Motor neuron (in vitro differentiated cells): ENCODE measurements at regions not wholly inside any gene's neighbourhood (a gene's known extent, or its start where the extent isn't known, plus 50 kb on each side); places are given as distances from the start of the nearest gene placed in this dataset.
A peak's percentile ranks its signal among the peaks of the same experiment; 100 is the strongest.

Source experiments
- ATAC-seq, 8 experiments: fragments of 200-7000 bp; cut with Tn5 transposase; replicated peaks in 6 of 8; 2 replicates each; pipeline ENCODE4 v1.8.0; 2021; ENCODE audit warnings: mild to moderate bottlenecking in 8 of 8, moderate library complexity in 8 of 8
- H3K27ac ChIP-seq, 2 donors: fragments of 250-450 bp; sonication (Bioruptor Pico); 2 replicates each; pipeline ENCODE4 v1.9.0; 2021; ENCODE audit warnings: antibody characterized with exemption in 2 of 2, mild to moderate bottlenecking in 2 of 2, moderate library complexity in 1 of 2
- H3K4me1 ChIP-seq, 2 donors: fragments of 250-450 bp; sonication (Bioruptor Pico); replicated peaks in 1 of 2; 2 replicates each; pipeline ENCODE4 v1.6.1; 2021; ENCODE audit warnings: antibody characterized with exemption in 2 of 2, mild to moderate bottlenecking in 2 of 2, moderate library complexity in 1 of 2
- H3K4me3 ChIP-seq, 5 donors: fragments of 250-450 bp; sonication (Bioruptor Pico); 2 replicates each; pipeline ENCODE4 v1.9.0; 2021; ENCODE audit warnings: antibody characterized with exemption in 5 of 5, mild to moderate bottlenecking in 5 of 5, moderate library complexity in 4 of 5
- WGBS, 10 experiments: fragments of 450-650 bp; shearing (Covaris generic); methylation state at CpG; one replicate each; pipeline ENCODE4 v1.0.0; 2022; 5-methylcytosine and 5-hydroxymethylcytosine counted together
- in situ Hi-C, 9 experiments: fragments of 400-800 bp; cut with MboI; loops; one replicate each; pipeline ENCODE4 v1.15.0; 2021; ENCODE audit warnings: low sequenced_read_pairs in 9 of 9, low pct_unique_long_range_greater_than_20kb in 2 of 9; ENCODE audit not compliant: unreplicated experiment in 9 of 9

- no peak overlapping the region for H3K4me3 ChIP-seq
- H3K4me1 ChIP-seq, result no peaks in the 10 kb centered on the region
- in situ Hi-C loops, result no loop called here
- no peak overlapping the region for H3K27ac ChIP-seq
- 52 to 90% (median 70%) methylated on average over 1 to 7 of the region's 8 CpGs; no CpG with 5 or more reads in 2 of the 10 experiments for WGBS, 10 experiments
- ATAC-seq, result no peak
Measured at GRCh38 chr21:38965241-38965640, 159.5 kb downstream of the ETS2 start.

GRCh38 chr21:38963006-38963405 lies 157.3 kb downstream of the ETS2 start:
- H3K4me3 ChIP-seq, result no peak overlapping the region
- H3K27ac ChIP-seq, result no peak overlapping the region
- no peak for ATAC-seq
- WGBS, 10 experiments, result 40 to 100% (median 94%) methylated on average over 1 to 5 of the region's 6 CpGs; no CpG with 5 or more reads in 2 of the 10 experiments
- in situ Hi-C loops, result no loop called here
- H3K4me1 ChIP-seq, result no peaks in the 10 kb centered on the region

GRCh38 chr21:38960251-38960650 lies 154.5 kb downstream of the ETS2 start:
- no peak for ATAC-seq
- H3K27ac ChIP-seq, result no peak overlapping the region
- in situ Hi-C loops, result no loop called here
- 75 to 100% (median 100%) methylated on average over 1 to 2 of the region's 2 CpGs; no CpG with 5 or more reads in 1 of the 10 experiments for WGBS, 10 experiments
- no peak overlapping the region for H3K4me3 ChIP-seq
- H3K4me1 ChIP-seq, result no peaks in the 10 kb centered on the region

- H3K27ac ChIP-seq, result no peak overlapping the region
- ATAC-seq, result no peak
- 60 to 100% (median 81%) methylated on average over 1 to 4 of the region's 6 CpGs; no CpG with 5 or more reads in 2 of the 10 experiments for WGBS, 10 experiments
- no peaks in the 10 kb centered on the region for H3K4me1 ChIP-seq
- in situ Hi-C loops, result no loop called here
- H3K4me3 ChIP-seq, result no peak overlapping the region
Measured at GRCh38 chr21:38959692-38960061, 153.9 kb downstream of the ETS2 start.

GRCh38 chr21:38958940-38959691 lies 153.4 kb downstream of the ETS2 start:
- peak in 3 of 8 experiments; percentile 44 to 84 (median 76) for ATAC-seq
- Histone ChIP-seq H3K4me3 (no peak overlapping the region), H3K27ac (no peak overlapping the region), H3K4me1 (no peaks in the 10 kb centered on the region)
- in situ Hi-C loops, result no loop called here
- WGBS, 10 experiments, result 50 to 96% (median 81%) methylated on average over 1 to 4 of the region's 4 CpGs; no CpG with 5 or more reads in 2 of the 10 experiments

GRCh38 chr21:38958323-38958705 lies 152.6 kb downstream of the ETS2 start:
- in situ Hi-C loops, result no loop called here
- Histone ChIP-seq H3K27ac (no peak overlapping the region), H3K4me3 (no peak overlapping the region)

GRCh38 chr21:38957575-38958322 lies 152.0 kb downstream of the ETS2 start:
- H3K27ac ChIP-seq, result no peak overlapping the region

More at GRCh38 chr21:38958323-38958705, 152.6 kb downstream of the ETS2 start:
- 77 to 80% (median 80%) methylated on average over 1 to 3 of the region's 3 CpGs; no CpG with 5 or more reads in 7 of the 10 experiments for WGBS, 10 experiments
- no peaks in the 10 kb centered on the region for H3K4me1 ChIP-seq
- ATAC-seq, result no peak

GRCh38 chr21:38956856-38957571 lies 151.3 kb downstream of the ETS2 start:
- WGBS, 10 experiments, result 24 to 93% (median 73%) methylated on average over 3 to 10 of the region's 10 CpGs
- no peak overlapping the region for H3K4me3 ChIP-seq
- in situ Hi-C loops, result no loop called here
- H3K4me1 ChIP-seq, result no peaks in the 10 kb centered on the region
- ATAC-seq, result peak in 4 of 8 experiments; percentile 6 to 53 (median 43)
- H3K27ac ChIP-seq, result no peak overlapping the region

More at GRCh38 chr21:38957575-38958322, 152.0 kb downstream of the ETS2 start:
- in situ Hi-C loops, result no loop called here
- ATAC-seq, result no peak
- 20 to 100% (median 75%) methylated on average over 1 to 4 of the region's 6 CpGs; no CpG with 5 or more reads in 5 of the 10 experiments for WGBS, 10 experiments
- H3K4me3 ChIP-seq, result no peak overlapping the region
- H3K4me1 ChIP-seq, result no peaks in the 10 kb centered on the region

GRCh38 chr21:38956521-38956855 lies 150.8 kb downstream of the ETS2 start:
- in situ Hi-C loops, result no loop called here
- H3K4me1 ChIP-seq, result no peaks in the 10 kb centered on the region
- no peak overlapping the region for H3K4me3 ChIP-seq
- 40 to 100% (median 88%) methylated on average over 2 to 5 of the region's 5 CpGs; no CpG with 5 or more reads in 3 of the 10 experiments for WGBS, 10 experiments
- no peak overlapping the region for H3K27ac ChIP-seq
- ATAC-seq, result peak in 1 of 8 experiments; percentile 21

GRCh38 chr21:38956007-38956406 lies 150.3 kb downstream of the ETS2 start:
- in situ Hi-C loops, result no loop called here
- no peak overlapping the region for H3K27ac ChIP-seq
- no peak for ATAC-seq

GRCh38 chr21:38955495-38955894 lies 149.8 kb downstream of the ETS2 start:
- no peak overlapping the region for H3K27ac ChIP-seq
- in situ Hi-C loops, result no loop called here
- H3K4me3 ChIP-seq, result no peak overlapping the region
- 0 to 100% (median 80%) methylated on average over 1 to 7 of the region's 8 CpGs; no CpG with 5 or more reads in 1 of the 10 experiments for WGBS, 10 experiments
- peak in 4 of 8 experiments; percentile 63 to 75 (median 72) for ATAC-seq
- H3K4me1 ChIP-seq, result no peaks in the 10 kb centered on the region

More at GRCh38 chr21:38956007-38956406, 150.3 kb downstream of the ETS2 start:
- 60 to 100% (median 91%) methylated on average over 1 to 5 of the region's 6 CpGs; no CpG with 5 or more reads in 4 of the 10 experiments for WGBS, 10 experiments
- H3K4me3 ChIP-seq, result no peak overlapping the region
- no peaks in the 10 kb centered on the region for H3K4me1 ChIP-seq

GRCh38 chr21:38954588-38955004 lies 148.9 kb downstream of the ETS2 start:
- Histone ChIP-seq H3K27ac (no peak overlapping the region), H3K4me1 (no peaks in the 10 kb centered on the region), H3K4me3 (no peak overlapping the region)
- 70 to 100% (median 86%) methylated on average over 1 to 2 of the region's 3 CpGs; no CpG with 5 or more reads in 5 of the 10 experiments for WGBS, 10 experiments
- ATAC-seq, result no peak
- in situ Hi-C loops, result no loop called here

GRCh38 chr21:38953516-38953915 lies 147.8 kb downstream of the ETS2 start:
- Histone ChIP-seq H3K4me1 (no peaks in the 10 kb centered on the region), H3K4me3 (no peak overlapping the region), H3K27ac (no peak overlapping the region)
- 33 to 100% (median 81%) methylated on average over 1 to 5 of the region's 5 CpGs; no CpG with 5 or more reads in 2 of the 10 experiments for WGBS, 10 experiments
- no peak for ATAC-seq
- in situ Hi-C loops, result no loop called here
